Common myeloid progenitor, CD34-positive (primary cell): ENCODE measurements at regions not wholly inside any gene's neighbourhood (a gene's known extent, or its start where the extent isn't known, plus 50 kb on each side); places are given as distances from the start of the nearest gene placed in this dataset.

Source experiments
- CTCF ChIA-PET: fragments of 350-600 bp; sonication (Branson Sonifier 250); formaldehyde crosslinking; loops from one replicate; lab custom pipeline; 2021; ENCODE audit warnings: antibody characterized with exemption; lab: Charles Lee
- POLR2A ChIA-PET: fragments of 350-600 bp; sonication (Branson Sonifier 250); formaldehyde crosslinking; loops from one replicate; lab custom pipeline; 2021; ENCODE audit warnings: antibody characterized with exemption; lab: Charles Lee
- DNase-seq, 3 donors: peaks; one replicate each; pipeline versions ENCODE4 v3.0.0 to v3.0.0-alpha.2; 2013
- H3K27ac ChIP-seq, 2 experiments: 1 replicate in 1 of 2; 2 replicates in 1 of 2; pipeline ENCODE4 v1.7.0; 2013; ENCODE audit warnings: inconsistent platforms in 2 of 2, low read length in 2 of 2, mild to moderate bottlenecking in 2 of 2, low read depth in 1 of 2, moderate library complexity in 1 of 2; ENCODE audit not compliant: severe bottlenecking in 2 of 2, insufficient read depth in 1 of 2, poor library complexity in 1 of 2
- H3K27me3 ChIP-seq, 5 experiments: replicated peaks in 2 of 5; 1 replicate in 3 of 5; 2 replicates in 2 of 5; pipeline versions ENCODE4 v1.6.1 to v1.7.0; 2013; ENCODE audit warnings: low read length in 4 of 5, mild to moderate bottlenecking in 2 of 5, moderate library complexity in 2 of 5, inconsistent platforms in 1 of 5; ENCODE audit not compliant: insufficient read depth in 5 of 5, control insufficient read depth in 4 of 5
- H3K36me3 ChIP-seq, 4 experiments: 1 replicate in 2 of 4; 2 replicates in 2 of 4; pipeline versions ENCODE4 v1.6.1 to v1.7.0; 2013; ENCODE audit warnings: low read length in 3 of 4, control low read depth in 1 of 4, mild to moderate bottlenecking in 1 of 4; ENCODE audit not compliant: control insufficient read depth in 4 of 4, insufficient read depth in 4 of 4
- H3K4me1 ChIP-seq, 4 experiments: 1 replicate in 3 of 4; 2 replicates in 1 of 4; pipeline versions ENCODE4 v1.6.1 to v1.7.1; 2013; ENCODE audit warnings: low read length in 3 of 4, mild to moderate bottlenecking in 3 of 4, control low read depth in 1 of 4, inconsistent platforms in 1 of 4, moderate library complexity in 1 of 4; ENCODE audit not compliant: control insufficient read depth in 4 of 4, insufficient read depth in 4 of 4; ENCODE audit errors: control extremely low read depth in 1 of 4
- H3K4me3 ChIP-seq, 7 experiments: 1 replicate in 4 of 7; 2 replicates in 3 of 7; pipeline versions ENCODE4 v1.5.1 to v1.7.0; 2013; ENCODE audit warnings: mild to moderate bottlenecking in 7 of 7, low read length in 6 of 7, moderate library complexity in 6 of 7, inconsistent platforms in 2 of 7, low read depth in 2 of 7, control low read depth in 1 of 7; ENCODE audit not compliant: insufficient read depth in 4 of 7, control insufficient read depth in 1 of 7; ENCODE audit errors: extremely low read depth in 1 of 7
- H3K9me3 ChIP-seq, 5 experiments: 1 replicate in 4 of 5; 2 replicates in 1 of 5; pipeline versions ENCODE4 v1.6.1 to v1.7.1; 2013; ENCODE audit warnings: low read length in 4 of 5, mild to moderate bottlenecking in 2 of 5, inconsistent platforms in 1 of 5, low read depth in 1 of 5, moderate library complexity in 1 of 5; ENCODE audit not compliant: control insufficient read depth in 4 of 5, insufficient read depth in 2 of 5; ENCODE audit errors: control extremely low read depth in 1 of 5
- WGBS: methylation state at CpG from one replicate; pipeline ENCODE4 v1.1.5; 2013; ENCODE audit not compliant: insufficient coverage; 5-methylcytosine and 5-hydroxymethylcytosine counted together

GRCh38 chr10:22477334-22478287 lies 132.3 kb downstream of the SPAG6 start:
- peaks cover 19 to 63% (median 29%) of the 10 kb centered on the region in 5 experiments for H3K27me3 ChIP-seq
- peak overlapping the region in 4 of 7 experiments; percentile 37 to 72 (median 62) for H3K4me3 ChIP-seq
- 52% methylated on average over 65 of the region's 72 CpGs for WGBS
- peak in 1 of 3 donors; percentile 35 for DNase-seq
- POLR2A ChIA-PET, result no interaction called here
- H3K27ac ChIP-seq, result no peak overlapping the region
- H3K9me3 ChIP-seq, result peaks cover 0 to 1% (median 0%) of the 10 kb centered on the region in 5 experiments
- H3K4me1 ChIP-seq, result peaks cover 10 to 22% (median 17%) of the 10 kb centered on the region in 4 experiments
- no peaks in the 10 kb centered on the region for H3K36me3 ChIP-seq
- CTCF ChIA-PET, result interaction anchor here (1.0 kb wide), 1 partner anchor 481 kb away, joined by 3 read pairs; no protein-coding TSS in a partner anchor

- peaks cover 16 to 52% (median 23%) of the 10 kb centered on the region in 5 experiments for H3K27me3 ChIP-seq
- no peak for DNase-seq
- POLR2A ChIA-PET, result no interaction called here
- no peaks in the 10 kb centered on the region for H3K9me3 ChIP-seq
- H3K4me3 ChIP-seq, result no peak overlapping the region
- CTCF ChIA-PET, result interaction anchor here (0.7 kb wide), 1 partner anchor 18 kb away, joined by 3 read pairs; no protein-coding TSS in a partner anchor
- no peaks in the 10 kb centered on the region for H3K36me3 ChIP-seq
- H3K27ac ChIP-seq, result no peak overlapping the region
- H3K4me1 ChIP-seq, result peaks cover 10 to 22% (median 17%) of the 10 kb centered on the region in 4 experiments
- WGBS, result 88% methylated on average over 3 of the region's 8 CpGs
Measured at GRCh38 chr10:22478555-22479334, 133.4 kb downstream of the SPAG6 start.

GRCh38 chr10:22479419-22479818 lies 134.1 kb downstream of the SPAG6 start:
- Histone ChIP-seq H3K27me3 (peaks cover 11 to 45% (median 20%) of the 10 kb centered on the region in 5 experiments), H3K36me3 (no peaks in the 10 kb centered on the region), H3K4me1 (peaks cover 10 to 22% (median 17%) of the 10 kb centered on the region in 4 experiments), H3K4me3 (no peak overlapping the region), H3K9me3 (no peaks in the 10 kb centered on the region), H3K27ac (no peak overlapping the region)
- CTCF ChIA-PET, result interaction anchor here (0.6 to 0.7 kb wide), 2 partner anchors 17 to 488 kb away, joined by 3 read pairs; no protein-coding TSS in a partner anchor
- no peak for DNase-seq
- 92% methylated on average over 3 of the region's 4 CpGs for WGBS
- POLR2A ChIA-PET, result no interaction called here

- Histone ChIP-seq H3K9me3 (no peaks in the 10 kb centered on the region), H3K27ac (no peak overlapping the region), H3K4me3 (no peak overlapping the region), H3K4me1 (peaks cover 2 to 15% (median 9%) of the 10 kb centered on the region in 4 experiments), H3K27me3 (peaks cover 0 to 28% (median 9%) of the 10 kb centered on the region in 5 experiments), H3K36me3 (no peaks in the 10 kb centered on the region)
- POLR2A ChIA-PET, result no interaction called here
- CTCF ChIA-PET, result interaction anchor here (0.6 kb wide), 1 partner anchor 413 kb away, joined by 3 read pairs; no protein-coding TSS in a partner anchor
- DNase-seq, result no peak
- 100% methylated on average over 3 of the region's 6 CpGs for WGBS
Measured at GRCh38 chr10:22481106-22481505, 135.8 kb downstream of the SPAG6 start.

- Histone ChIP-seq H3K36me3 (no peaks in the 10 kb centered on the region), H3K9me3 (no peaks in the 10 kb centered on the region), H3K27ac (no peak overlapping the region), H3K27me3 (peaks cover 0 to 20% (median 5%) of the 10 kb centered on the region in 5 experiments), H3K4me3 (no peak overlapping the region), H3K4me1 (peaks cover 0 to 7% (median 2%) of the 10 kb centered on the region in 4 experiments)
- ChIA-PET POLR2A (no interaction called here), CTCF (no interaction called here)
- 58% methylated on average over 3 of the region's 5 CpGs for WGBS
- DNase-seq, result no peak
Measured at GRCh38 chr10:22481687-22482539, 136.6 kb downstream of the SPAG6 start.

GRCh38 chr10:22483132-22483531 lies 137.8 kb downstream of the SPAG6 start:
- CTCF ChIA-PET, result no interaction called here
- POLR2A ChIA-PET, result no interaction called here
- no peaks in the 10 kb centered on the region for H3K9me3 ChIP-seq

More at GRCh38 chr10:22483132-22483531, 137.8 kb downstream of the SPAG6 start:
- no CpG with 5 or more reads among the region's 1 CpG for WGBS
- H3K27me3 ChIP-seq, result peaks cover 0 to 8% (median 2%) of the 10 kb centered on the region in 5 experiments
- H3K4me1 ChIP-seq, result peaks cover 0 to 2% (median 0%) of the 10 kb centered on the region in 4 experiments
- H3K4me3 ChIP-seq, result peak overlapping the region in 1 of 7 experiments; percentile 45
- H3K36me3 ChIP-seq, result no peaks in the 10 kb centered on the region
- H3K27ac ChIP-seq, result no peak overlapping the region
- DNase-seq, result no peak
